HG03064 (cell line): ENCODE measurements at regions not wholly inside any gene's neighbourhood (a gene's known extent, or its start where the extent isn't known, plus 50 kb on each side); places are given as distances from the start of the nearest gene placed in this dataset.
"Not testable (repeated sequence)": the region's sequence is repeated elsewhere in the genome, so short reads cannot be mapped to it uniquely, and the experiment has no call there.

Experiments used
- ATAC-seq: cut with Tn5 transposase; IDR thresholded peaks from one replicate; pipeline ENCODE4 v1.9.1; 2021; ENCODE audit warnings: low read depth; ENCODE audit not compliant: unreplicated experiment

GRCh38 chr2:234409590-234409989 is 87.3 kb downstream of the ARL4C start:
- no peak for ATAC-seq

- ATAC-seq, result no peak
Observed at GRCh38 chr2:234406085-234406484, 90.8 kb downstream of the ARL4C start.

- ATAC-seq, result no peak
Observed at GRCh38 chr2:234405462-234405861, 91.4 kb downstream of the ARL4C start.

- no peak for ATAC-seq
Observed at GRCh38 chr2:234404957-234405356, 91.9 kb downstream of the ARL4C start.

- ATAC-seq, result no peak
Observed at GRCh38 chr2:234403751-234404150, 93.1 kb downstream of the ARL4C start.

- ATAC-seq, result no peak
Observed at GRCh38 chr2:234403074-234403473, 93.8 kb downstream of the ARL4C start.

- ATAC-seq, result no peak
Observed at GRCh38 chr2:234401426-234401825, 95.5 kb downstream of the ARL4C start.

- ATAC-seq, result no peak
Observed at GRCh38 chr2:234399451-234400246, 97.2 kb downstream of the ARL4C start.

- ATAC-seq, result no peak
Observed at GRCh38 chr2:234398531-234398930, 98.3 kb downstream of the ARL4C start.

GRCh38 chr2:234395891-234396420 is 100.9 kb downstream of the ARL4C start:
- no peak for ATAC-seq

GRCh38 chr2:234394450-234394849 is 102.4 kb downstream of the ARL4C start:
- no peak for ATAC-seq

GRCh38 chr2:234393354-234393753 is 103.5 kb downstream of the ARL4C start:
- ATAC-seq, result no peak

- ATAC-seq, result no peak
Observed at GRCh38 chr2:234392041-234392615, 104.8 kb downstream of the ARL4C start.

GRCh38 chr2:234391625-234392024 is 105.3 kb downstream of the ARL4C start:
- ATAC-seq, result no peak

- not testable (repeated sequence) for ATAC-seq
Observed at GRCh38 chr2:234389661-234390060, 107.2 kb downstream of the ARL4C start.

- no peak for ATAC-seq
Observed at GRCh38 chr2:234388591-234388990, 108.3 kb downstream of the ARL4C start.

- ATAC-seq, result no peak
Observed at GRCh38 chr2:234386971-234387370, 109.9 kb downstream of the ARL4C start.

- ATAC-seq, result no peak
Observed at GRCh38 chr2:234382131-234382530, 114.8 kb downstream of the ARL4C start.

- ATAC-seq, result not testable (repeated sequence)
Observed at GRCh38 chr2:234378958-234379357, 117.9 kb downstream of the ARL4C start.

GRCh38 chr2:234378440-234378839 is 118.4 kb downstream of the ARL4C start:
- ATAC-seq, result no peak

GRCh38 chr2:234377761-234378391 is 119.0 kb downstream of the ARL4C start:
- ATAC-seq, result no peak
